ENCODE measurements at regions not wholly inside any gene's neighbourhood (a gene's known extent, or its start where the extent isn't known, plus 50 kb on each side); places are given as distances from the start of the nearest gene placed in this dataset.

DNA sequence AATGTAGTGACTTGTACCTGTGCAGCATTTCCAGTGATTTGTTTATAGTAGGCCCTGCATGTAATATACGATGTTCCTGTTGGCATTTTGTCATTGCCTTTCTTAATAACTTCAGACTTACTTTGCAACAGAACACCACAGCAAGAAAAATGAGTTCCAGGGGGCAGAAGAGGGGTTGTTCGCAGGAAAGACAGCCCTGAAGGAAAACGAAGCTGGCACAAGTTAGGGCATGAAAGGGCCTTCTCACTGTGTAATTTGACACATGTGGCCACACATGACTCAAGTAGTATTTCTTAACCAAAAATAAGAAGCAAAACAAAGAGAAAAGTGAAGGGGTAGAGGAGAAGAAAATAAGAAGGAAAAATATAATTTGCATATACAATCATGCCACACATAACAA lies 265.8 kb upstream of the SMIM31 start:
- DNase-seq (no peak), ATAC-seq (no peak)
- Histone ChIP-seq H3K4me1 (no peaks in the 10 kb centered on the region), H3K9me3 (peaks cover 0 to 7% (median 0%) of the 10 kb centered on the region in 11 donors), H3K36me3 (no peaks in the 10 kb centered on the region), H3K27me3 (no peaks in the 10 kb centered on the region), H3K27ac (no peak overlapping the region), H3K4me3 (no peak overlapping the region)
- TF ChIP-seq, protein P1, sequence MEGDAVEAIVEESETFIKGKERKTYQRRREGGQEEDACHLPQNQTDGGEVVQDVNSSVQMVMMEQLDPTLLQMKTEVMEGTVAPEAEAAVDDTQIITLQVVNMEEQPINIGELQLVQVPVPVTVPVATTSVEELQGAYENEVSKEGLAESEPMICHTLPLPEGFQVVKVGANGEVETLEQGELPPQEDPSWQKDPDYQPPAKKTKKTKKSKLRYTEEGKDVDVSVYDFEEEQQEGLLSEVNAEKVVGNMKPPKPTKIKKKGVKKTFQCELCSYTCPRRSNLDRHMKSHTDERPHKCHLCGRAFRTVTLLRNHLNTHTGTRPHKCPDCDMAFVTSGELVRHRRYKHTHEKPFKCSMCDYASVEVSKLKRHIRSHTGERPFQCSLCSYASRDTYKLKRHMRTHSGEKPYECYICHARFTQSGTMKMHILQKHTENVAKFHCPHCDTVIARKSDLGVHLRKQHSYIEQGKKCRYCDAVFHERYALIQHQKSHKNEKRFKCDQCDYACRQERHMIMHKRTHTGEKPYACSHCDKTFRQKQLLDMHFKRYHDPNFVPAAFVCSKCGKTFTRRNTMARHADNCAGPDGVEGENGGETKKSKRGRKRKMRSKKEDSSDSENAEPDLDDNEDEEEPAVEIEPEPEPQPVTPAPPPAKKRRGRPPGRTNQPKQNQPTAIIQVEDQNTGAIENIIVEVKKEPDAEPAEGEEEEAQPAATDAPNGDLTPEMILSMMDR (IDR thresholded peaks at IDR 0.05): no peak
- WGBS, 2 donors: 33 to 38% methylated on average over 3 of the region's 3 CpGs
- intact Hi-C loops (cut with DNase I): no loop called here

DNA sequence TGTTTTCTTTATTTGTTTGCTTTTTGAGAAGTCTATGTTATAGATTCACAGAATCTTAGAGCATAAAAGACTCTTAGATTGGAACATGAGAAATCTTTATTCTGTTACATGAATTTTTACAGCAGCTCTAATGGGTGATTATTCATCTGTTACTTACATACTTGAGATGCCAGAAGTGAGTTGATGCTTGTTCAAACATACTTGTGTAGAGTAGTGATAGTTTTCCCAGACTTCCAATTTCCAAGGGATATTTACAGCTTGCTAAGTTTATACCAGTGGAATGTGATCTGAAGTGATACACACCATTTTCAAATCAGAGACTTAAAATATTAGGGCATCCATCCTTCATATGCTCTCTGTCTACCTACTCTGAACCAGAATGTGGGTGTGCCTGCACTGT lies 252.9 kb upstream of the SMIM31 start:
- no peaks in the 10 kb centered on the region for H3K4me1 ChIP-seq
- peaks cover 0 to 6% (median 0%) of the 10 kb centered on the region in 11 donors for H3K9me3 ChIP-seq
- ATAC-seq: no peak
- H3K27me3 ChIP-seq: no peaks in the 10 kb centered on the region
- H3K27ac ChIP-seq: no peak overlapping the region
- TF ChIP-seq, protein P1 (IDR thresholded peaks at IDR 0.05): no peak
- no peak for DNase-seq
- H3K36me3 ChIP-seq: no peaks in the 10 kb centered on the region
- intact Hi-C loops (cut with DNase I): no loop called here
- no peak overlapping the region for H3K4me3 ChIP-seq

DNA sequence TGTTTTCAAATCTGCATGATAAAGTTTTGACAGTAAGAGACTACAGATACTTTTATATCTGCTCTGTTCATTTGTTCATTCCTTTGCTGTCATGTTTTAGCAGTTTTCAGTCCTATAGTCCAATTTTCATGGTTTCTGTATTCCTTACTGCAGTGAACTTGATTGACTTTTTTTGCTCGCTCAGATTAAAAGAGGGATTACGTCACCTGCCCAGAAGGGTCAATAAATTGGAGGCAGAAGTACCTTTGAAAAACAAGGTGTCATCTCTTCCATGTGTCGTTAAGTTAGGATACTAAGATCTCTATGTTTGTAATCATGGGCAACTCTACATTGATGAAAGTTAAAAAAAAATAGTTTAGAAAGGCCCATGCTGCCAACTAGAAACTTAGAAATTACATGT lies 250.1 kb upstream of the SMIM31 start:
- WGBS, 2 donors: 82 to 86% methylated on average over 3 of the region's 3 CpGs
- intact Hi-C loops (cut with DNase I): no loop called here
- Histone ChIP-seq H3K4me1 (no peaks in the 10 kb centered on the region), H3K4me3 (no peak overlapping the region), H3K27ac (no peak overlapping the region), H3K27me3 (no peaks in the 10 kb centered on the region), H3K36me3 (no peaks in the 10 kb centered on the region), H3K9me3 (peaks cover 0 to 6% (median 0%) of the 10 kb centered on the region in 11 donors)
- no peak for ATAC-seq
- DNase-seq: no peak
- TF ChIP-seq, protein P1 (IDR thresholded peaks at IDR 0.05): no peak

DNA sequence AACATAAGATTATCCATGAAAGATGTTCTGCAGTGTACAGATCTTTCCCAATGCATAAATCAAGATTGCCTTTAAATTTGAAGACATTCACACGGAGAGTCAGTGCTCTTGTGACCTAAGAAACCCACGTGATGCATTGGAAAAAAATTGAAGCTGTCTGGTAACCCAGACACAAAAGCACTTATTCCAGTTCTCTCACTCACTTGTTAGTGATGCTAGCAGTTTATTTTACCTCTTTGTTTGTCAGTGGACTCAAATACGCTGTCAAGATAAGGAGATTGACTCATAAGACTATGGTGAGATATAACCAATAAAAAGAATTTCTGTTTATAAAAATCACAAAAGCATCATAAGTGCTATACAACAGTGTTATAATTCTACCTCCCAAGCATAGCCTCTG lies 245.8 kb upstream of the SMIM31 start:
- no peak for ATAC-seq
- no peak for DNase-seq
- Histone ChIP-seq H3K36me3 (no peaks in the 10 kb centered on the region), H3K9me3 (no peaks in the 10 kb centered on the region), H3K27me3 (no peaks in the 10 kb centered on the region), H3K4me1 (no peaks in the 10 kb centered on the region), H3K27ac (no peak overlapping the region), H3K4me3 (no peak overlapping the region)
- WGBS, 2 donors: 59 to 61% methylated on average over 3 of the region's 3 CpGs
- intact Hi-C loops (cut with DNase I): no loop called here
- TF ChIP-seq, protein P1 (IDR thresholded peaks at IDR 0.05): no peak

DNA sequence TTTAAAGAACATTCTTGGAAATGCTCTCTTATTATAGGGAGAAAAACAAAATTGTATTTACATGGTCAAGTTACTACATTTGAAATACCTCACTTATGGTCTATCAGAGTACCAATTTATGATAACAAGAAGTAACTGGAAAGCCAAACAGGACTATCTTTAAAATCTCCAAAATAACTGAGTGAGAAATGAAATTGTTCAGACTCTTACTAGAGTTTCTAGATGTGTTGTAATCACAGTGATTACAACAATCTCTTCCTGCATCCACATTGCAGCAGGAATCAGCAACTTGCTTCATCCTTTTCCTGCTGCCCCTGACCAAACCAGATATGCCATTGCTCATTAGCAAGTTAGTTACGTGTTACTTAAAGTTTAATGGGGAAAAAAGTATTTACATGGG lies 245.2 kb upstream of the SMIM31 start:
- Histone ChIP-seq H3K4me3 (no peak overlapping the region), H3K36me3 (no peaks in the 10 kb centered on the region), H3K4me1 (no peaks in the 10 kb centered on the region), H3K27ac (no peak overlapping the region), H3K27me3 (no peaks in the 10 kb centered on the region), H3K9me3 (no peaks in the 10 kb centered on the region)
- TF ChIP-seq, protein P1 (IDR thresholded peaks at IDR 0.05): no peak
- intact Hi-C loops (cut with DNase I): no loop called here
- ATAC-seq (no peak), DNase-seq (no peak)
- 32 to 42% methylated on average over 1 of the region's 1 CpG for WGBS, 2 donors
